ENCODE measurements at regions not wholly inside any gene's neighbourhood (a gene's known extent, or its start where the extent isn't known, plus 50 kb on each side); places are given as distances from the start of the nearest gene placed in this dataset.
"Not testable (repeated sequence)": the region's sequence is repeated elsewhere in the genome, so short reads cannot be mapped to it uniquely, and the experiment has no call there.

GRCh38 chr10:78327778-78328591 lies 294.3 kb downstream of the RPS24 start:
- DNase-seq = no peak

GRCh38 chr10:78328592-78329404 lies 295.1 kb downstream of the RPS24 start:
- DNase-seq = no peak

- DNase-seq = no peak
Observed at GRCh38 chr10:78330884-78331283, 297.2 kb downstream of the RPS24 start.

- DNase-seq = no peak
Observed at GRCh38 chr10:78331391-78331922, 297.8 kb downstream of the RPS24 start.

- DNase-seq = no peak
Observed at GRCh38 chr10:78332012-78332411, 298.3 kb downstream of the RPS24 start.

- no peak for DNase-seq
Observed at GRCh38 chr10:78332657-78333056, 299.0 kb downstream of the RPS24 start.

- DNase-seq = no peak
Observed at GRCh38 chr10:78333362-78334143, 299.9 kb downstream of the RPS24 start.

- DNase-seq = no peak
Observed at GRCh38 chr10:78335371-78335690, 301.7 kb downstream of the RPS24 start.

- DNase-seq = no peak
Observed at GRCh38 chr10:78335691-78336401, 302.2 kb downstream of the RPS24 start.

- DNase-seq = no peak
Observed at GRCh38 chr10:78336402-78336791, 302.7 kb downstream of the RPS24 start.

GRCh38 chr10:78337016-78337415 lies 303.4 kb downstream of the RPS24 start:
- DNase-seq = no peak

GRCh38 chr10:78337646-78338391 lies 304.2 kb downstream of the RPS24 start:
- DNase-seq = no peak

GRCh38 chr10:78338717-78339116 lies 305.1 kb downstream of the RPS24 start:
- DNase-seq = no peak

- no peak for DNase-seq
Observed at GRCh38 chr10:78339251-78339650, 305.6 kb downstream of the RPS24 start.

GRCh38 chr10:78341953-78342614 lies 308.4 kb downstream of the RPS24 start:
- no peak for DNase-seq

GRCh38 chr10:78342827-78343653 lies 309.4 kb downstream of the RPS24 start:
- no peak for DNase-seq

- not testable (repeated sequence) for DNase-seq
Observed at GRCh38 chr10:78344257-78344656, 310.6 kb downstream of the RPS24 start.

- DNase-seq = not testable (repeated sequence)
Observed at GRCh38 chr10:78345515-78345914, 311.9 kb downstream of the RPS24 start.

- DNase-seq = no peak
Observed at GRCh38 chr10:78346721-78347120, 313.1 kb downstream of the RPS24 start.
